Tibial artery (tissue), 4 donors: ENCODE measurements at regions not wholly inside any gene's neighbourhood (a gene's known extent, or its start where the extent isn't known, plus 50 kb on each side); places are given as distances from the start of the nearest gene placed in this dataset.
"Not testable (repeated sequence)": the region's sequence is repeated elsewhere in the genome, so short reads cannot be mapped to it uniquely, and the experiment has no call there.

Experiments
- DNase-seq, 2 donors: peaks; one replicate each; pipeline ENCODE4 v3.0.0-alpha.2; 2019
- H3K27ac ChIP-seq, 2 donors: fragments of 200-600 bp; sonication (generic) in 1 of 2; 1 replicate in 1 of 2; 2 replicates in 1 of 2; pipeline ENCODE4 v1.5.1; 2018 to 2019; ENCODE audit warnings: mild to moderate bottlenecking in 1 of 2
- H3K27me3 ChIP-seq, 2 donors: fragments of 200-600 bp; sonication (generic) in 1 of 2; one replicate each; pipeline versions ENCODE4 v1.5.1 to v1.6.0; 2016 to 2019
- H3K36me3 ChIP-seq, 3 donors: fragments of 200-600 bp; sonication (generic) in 2 of 3; one replicate each; pipeline ENCODE4 v1.5.1; 2016 to 2019; ENCODE audit warnings: mild to moderate bottlenecking in 2 of 3
- H3K4me1 ChIP-seq, 4 donors: fragments of 200-600 bp; sonication (generic) in 2 of 4; 1 replicate in 3 of 4; 2 replicates in 1 of 4; pipeline ENCODE4 v1.5.1; 2016 to 2019
- H3K4me3 ChIP-seq, 2 donors: fragments of 200-600 bp; sonication (generic) in 1 of 2; 1 replicate in 1 of 2; 2 replicates in 1 of 2; pipeline ENCODE4 v1.5.1; 2018 to 2019; ENCODE audit warnings: mild to moderate bottlenecking in 2 of 2
- H3K9me3 ChIP-seq, 3 donors: fragments of 200-600 bp; sonication (generic) in 1 of 3; one replicate each; pipeline ENCODE4 v1.5.1; 2016 to 2019
- intact Hi-C: fragments of 100-400 bp; cut with DNase I; formaldehyde crosslinking; loops from one replicate; pipeline ENCODE4 v1.15.0; 2023; ENCODE audit warnings: low total_unique reads
- TF ChIP-seq, protein P1 (sequence below), 2 experiments: fragments of 200-600 bp in 1 of 2; fragments of 450-650 bp in 1 of 2; IDR thresholded peaks; one replicate each; pipeline ENCODE4 v1.5.1; 2017 to 2019; ENCODE audit warnings: antibody characterized with exemption in 2 of 2, mild to moderate bottlenecking in 1 of 2, moderate library complexity in 1 of 2

DNA sequence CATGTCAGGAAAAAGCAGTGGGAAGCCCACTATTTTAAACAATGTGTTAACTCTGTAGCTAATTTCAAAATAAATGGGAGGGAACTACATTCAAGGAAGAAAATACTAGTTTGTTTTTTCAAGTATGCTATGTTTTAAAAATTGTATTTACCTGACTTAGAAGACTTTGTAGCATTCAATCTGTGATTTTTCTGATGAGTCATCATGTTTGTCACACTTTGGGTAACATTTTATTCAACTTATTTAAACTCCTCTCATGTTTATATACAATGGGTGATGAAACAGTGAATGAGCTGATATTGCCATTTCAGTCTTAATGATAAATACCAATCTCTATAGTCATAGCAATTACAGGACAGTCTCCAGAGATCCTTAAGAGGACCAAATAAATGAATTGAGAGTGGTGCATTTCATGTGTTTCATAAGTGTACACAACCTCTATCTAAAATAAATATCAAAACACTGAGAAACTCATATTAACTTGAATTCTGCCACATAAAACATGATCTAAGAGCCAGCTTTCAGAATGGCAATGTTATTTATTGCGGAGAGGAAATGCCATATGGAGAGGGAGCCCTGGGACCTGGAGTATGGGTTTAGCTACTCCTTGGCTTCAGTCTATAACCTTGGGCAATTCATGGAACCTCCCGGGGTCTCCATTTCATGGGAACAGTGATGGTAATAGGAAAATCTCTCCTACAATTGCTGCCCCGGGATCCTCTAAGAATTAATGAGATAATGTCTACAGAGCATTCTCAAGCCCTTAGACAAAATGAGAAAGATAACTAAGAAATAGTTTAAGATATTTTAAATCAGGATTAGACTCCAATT, 913.9 kb downstream of the TLE4 start:
- Histone ChIP-seq H3K4me1 (no peaks in the 10 kb centered on the region), H3K27ac (no peak overlapping the region), H3K9me3 (peaks cover 0 to 25% (median 20%) of the 10 kb centered on the region in 3 donors), H3K36me3 (no peaks in the 10 kb centered on the region), H3K4me3 (no peak overlapping the region), H3K27me3 (no peaks in the 10 kb centered on the region)
- intact Hi-C loops: no loop called here
- TF ChIP-seq, protein P1, sequence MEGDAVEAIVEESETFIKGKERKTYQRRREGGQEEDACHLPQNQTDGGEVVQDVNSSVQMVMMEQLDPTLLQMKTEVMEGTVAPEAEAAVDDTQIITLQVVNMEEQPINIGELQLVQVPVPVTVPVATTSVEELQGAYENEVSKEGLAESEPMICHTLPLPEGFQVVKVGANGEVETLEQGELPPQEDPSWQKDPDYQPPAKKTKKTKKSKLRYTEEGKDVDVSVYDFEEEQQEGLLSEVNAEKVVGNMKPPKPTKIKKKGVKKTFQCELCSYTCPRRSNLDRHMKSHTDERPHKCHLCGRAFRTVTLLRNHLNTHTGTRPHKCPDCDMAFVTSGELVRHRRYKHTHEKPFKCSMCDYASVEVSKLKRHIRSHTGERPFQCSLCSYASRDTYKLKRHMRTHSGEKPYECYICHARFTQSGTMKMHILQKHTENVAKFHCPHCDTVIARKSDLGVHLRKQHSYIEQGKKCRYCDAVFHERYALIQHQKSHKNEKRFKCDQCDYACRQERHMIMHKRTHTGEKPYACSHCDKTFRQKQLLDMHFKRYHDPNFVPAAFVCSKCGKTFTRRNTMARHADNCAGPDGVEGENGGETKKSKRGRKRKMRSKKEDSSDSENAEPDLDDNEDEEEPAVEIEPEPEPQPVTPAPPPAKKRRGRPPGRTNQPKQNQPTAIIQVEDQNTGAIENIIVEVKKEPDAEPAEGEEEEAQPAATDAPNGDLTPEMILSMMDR (IDR thresholded peaks at IDR 0.05): no peak
- DNase-seq: no peak

DNA sequence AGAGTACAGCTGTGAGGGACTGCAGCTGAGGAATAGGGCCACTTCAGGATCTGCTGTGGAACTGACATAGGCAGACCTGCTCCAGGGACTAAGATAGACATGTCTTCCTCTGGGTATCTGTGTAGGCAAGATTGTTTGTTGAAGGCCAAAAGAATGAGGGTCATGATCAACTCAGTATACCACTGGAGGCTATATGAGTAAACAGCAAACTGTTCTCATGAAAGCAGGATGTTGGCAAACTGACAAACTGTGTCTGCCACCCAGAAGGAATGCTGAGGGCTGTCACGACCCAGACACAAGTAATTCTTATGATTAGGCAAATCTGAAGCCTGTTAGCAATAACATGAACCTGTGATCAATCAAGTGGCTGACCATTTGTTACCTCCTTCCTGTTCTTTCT, 910.5 kb downstream of the TLE4 start:
- DNase-seq, H3K4me3 ChIP-seq, intact Hi-C loops, H3K27me3 ChIP-seq, H3K36me3 ChIP-seq, H3K27ac ChIP-seq, H3K4me1 ChIP-seq: not testable (repeated sequence)
- H3K9me3 ChIP-seq: peaks cover 0 to 27% (median 20%) of the 10 kb centered on the region in 3 donors

DNA sequence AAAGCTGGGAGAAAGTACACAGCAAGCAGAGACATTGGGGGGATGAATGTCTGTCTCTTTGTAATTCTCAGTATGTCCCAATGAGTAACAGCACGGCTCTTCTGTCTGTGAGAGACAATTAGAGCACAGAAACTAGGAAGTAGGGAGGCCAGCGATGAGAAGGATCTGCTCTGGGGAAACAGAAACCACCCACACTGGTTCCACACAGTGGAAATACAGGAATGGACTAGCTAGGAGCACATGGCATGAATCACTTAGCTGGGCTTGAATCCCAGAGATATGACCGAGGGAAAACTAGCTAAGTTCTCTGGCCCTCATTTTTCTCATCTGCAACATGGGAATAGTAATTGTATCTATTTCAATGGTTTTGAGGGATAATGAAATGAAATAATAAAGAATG, 895.9 kb downstream of the TLE4 start:
- no peak overlapping the region for H3K27ac ChIP-seq
- intact Hi-C loops: no loop called here
- no peaks in the 10 kb centered on the region for H3K36me3 ChIP-seq
- H3K4me3 ChIP-seq: no peak overlapping the region
- TF ChIP-seq, protein P1 (IDR thresholded peaks at IDR 0.05): no peak
- no peaks in the 10 kb centered on the region for H3K9me3 ChIP-seq
- H3K4me1 ChIP-seq: no peaks in the 10 kb centered on the region
- no peak for DNase-seq
- no peaks in the 10 kb centered on the region for H3K27me3 ChIP-seq

DNA sequence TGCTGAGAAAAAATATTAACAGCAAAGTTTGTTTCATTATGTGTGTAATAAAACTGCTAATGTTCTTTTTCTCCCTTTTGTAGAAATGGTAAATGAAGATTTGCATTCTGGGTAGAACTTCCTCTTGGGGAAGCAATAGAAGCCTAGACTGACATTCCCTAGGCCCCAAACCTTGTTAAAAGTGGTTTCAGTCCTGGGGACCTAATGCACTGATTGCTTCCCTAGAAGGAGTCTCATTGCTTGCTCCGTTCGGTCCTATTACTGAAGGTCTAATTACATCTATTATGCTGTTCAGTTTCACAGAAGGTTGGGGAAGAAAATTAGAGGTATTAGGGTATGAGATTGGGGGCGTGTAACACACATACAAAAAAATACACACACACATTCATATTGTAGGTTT, 893.8 kb downstream of the TLE4 start:
- DNase-seq: no peak
- TF ChIP-seq, protein P1 (IDR thresholded peaks at IDR 0.05): no peak
- intact Hi-C loops: no loop called here

DNA sequence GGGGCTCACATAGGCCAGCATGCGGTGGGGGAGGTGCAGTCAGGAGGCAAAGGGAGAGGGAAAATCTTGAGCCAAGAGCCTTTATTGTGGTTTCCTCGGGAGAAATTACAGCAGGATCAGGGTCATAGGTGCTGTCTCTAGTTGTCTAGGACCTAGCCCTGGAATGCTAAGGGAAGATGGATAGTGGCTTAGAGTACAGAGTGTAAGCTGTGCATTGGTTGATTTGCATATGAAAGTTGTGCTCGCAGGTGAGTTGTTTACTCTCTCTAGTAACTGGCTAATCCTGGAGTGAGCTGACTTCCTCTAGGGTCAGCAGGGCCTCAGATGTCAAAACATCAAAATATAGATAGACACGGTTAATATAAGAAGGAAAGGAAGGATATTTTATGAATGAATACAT, 877.7 kb downstream of the TLE4 start:
- no peak for DNase-seq
- Histone ChIP-seq H3K27ac (no peak overlapping the region), H3K27me3 (no peaks in the 10 kb centered on the region), H3K4me1 (no peaks in the 10 kb centered on the region), H3K9me3 (no peaks in the 10 kb centered on the region), H3K36me3 (no peaks in the 10 kb centered on the region), H3K4me3 (no peak overlapping the region)
- TF ChIP-seq, protein P1 (IDR thresholded peaks at IDR 0.05): no peak
- intact Hi-C loops: no loop called here

More for the DNA sequence above, 893.8 kb downstream of the TLE4 start:
- no peaks in the 10 kb centered on the region for H3K36me3 ChIP-seq
- H3K4me1 ChIP-seq: no peaks in the 10 kb centered on the region
- no peaks in the 10 kb centered on the region for H3K9me3 ChIP-seq
- H3K27ac ChIP-seq: no peak overlapping the region
- H3K27me3 ChIP-seq: no peaks in the 10 kb centered on the region
- no peak overlapping the region for H3K4me3 ChIP-seq

DNA sequence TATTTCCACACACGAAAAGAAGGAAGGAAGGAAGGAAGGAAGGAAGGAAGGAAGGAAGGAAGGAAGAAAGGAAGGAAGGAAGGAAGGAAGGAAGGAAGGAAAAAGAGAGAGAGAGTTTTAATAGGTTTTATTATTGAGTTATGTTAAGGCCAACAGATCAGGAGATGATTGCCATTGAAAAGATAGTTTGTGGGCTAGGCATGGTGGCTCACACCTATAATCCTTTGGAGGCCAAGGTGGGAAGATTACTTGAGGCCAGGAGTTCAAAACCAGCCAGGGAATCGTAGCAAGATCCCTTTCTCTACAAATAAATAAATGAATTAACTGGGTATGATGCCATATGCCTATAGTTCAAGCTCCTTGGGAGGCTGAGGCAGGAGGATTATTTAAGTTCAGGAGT, 877.2 kb downstream of the TLE4 start:
- Histone ChIP-seq H3K4me1 (no peaks in the 10 kb centered on the region), H3K36me3 (no peaks in the 10 kb centered on the region), H3K27ac (no peak overlapping the region), H3K4me3 (no peak overlapping the region), H3K9me3 (no peaks in the 10 kb centered on the region), H3K27me3 (no peaks in the 10 kb centered on the region)
- TF ChIP-seq, protein P1 (IDR thresholded peaks at IDR 0.05): no peak
- intact Hi-C loops: no loop called here
- DNase-seq: no peak
